Right atrium auricular region (tissue), 2 donors: ENCODE measurements at regions not wholly inside any gene's neighbourhood (a gene's known extent, or its start where the extent isn't known, plus 50 kb on each side); places are given as distances from the start of the nearest gene placed in this dataset.
"Not testable (repeated sequence)": the region's sequence is repeated elsewhere in the genome, so short reads cannot be mapped to it uniquely, and the experiment has no call there.

Experiments
- DNase-seq: peaks from one replicate; pipeline ENCODE4 v3.0.0-alpha.2; 2019; ENCODE audit warnings: low spot score
- H3K27ac ChIP-seq, 2 donors: fragments of 200-600 bp; sonication (generic); 1 replicate in 1 of 2; 2 replicates in 1 of 2; pipeline ENCODE4 v1.5.1; 2016 to 2019
- H3K27me3 ChIP-seq, 2 donors: fragments of 200-600 bp; sonication (generic); one replicate each; pipeline versions ENCODE4 v1.5.1 to v1.6.0; 2017 to 2019
- H3K36me3 ChIP-seq: fragments of 200-600 bp; sonication (generic); one replicate; pipeline ENCODE4 v1.5.1; 2016
- H3K4me1 ChIP-seq, 2 donors: fragments of 200-600 bp; sonication (generic); one replicate each; pipeline versions ENCODE4 v1.5.1 to v1.6.0; 2017 to 2019
- H3K4me3 ChIP-seq, 2 donors: fragments of 200-600 bp; sonication (generic); 1 replicate in 1 of 2; 2 replicates in 1 of 2; pipeline ENCODE4 v1.5.1; 2017 to 2019; ENCODE audit warnings: mild to moderate bottlenecking in 1 of 2, moderate library complexity in 1 of 2
- H3K9me3 ChIP-seq, 2 donors: fragments of 200-600 bp; sonication (generic); one replicate each; pipeline ENCODE4 v1.5.1; 2019
- CTCF ChIP-seq, 2 donors: fragments of 200-600 bp; sonication (generic); IDR thresholded peaks; one replicate each; pipeline ENCODE4 v1.5.1; 2019; ENCODE audit warnings: antibody characterized with exemption in 2 of 2

GRCh38 chr16:10296956-10297340 lies 88.9 kb upstream of the ATF7IP2 start:
- no peak for TF ChIP-seq CTCF (IDR thresholded peaks at IDR 0.05)
- Histone ChIP-seq H3K27me3 (no peaks in the 10 kb centered on the region), H3K4me1 (no peaks in the 10 kb centered on the region), H3K9me3 (peaks cover 0 to 6% of the 10 kb centered on the region in 2 donors), H3K36me3 (no peaks in the 10 kb centered on the region), H3K27ac (no peak overlapping the region), H3K4me3 (no peak overlapping the region)
- no peak for DNase-seq

- Histone ChIP-seq H3K9me3 (peaks cover 0 to 2% of the 10 kb centered on the region in 2 donors), H3K36me3 (no peaks in the 10 kb centered on the region), H3K27me3 (no peaks in the 10 kb centered on the region), H3K4me1 (no peaks in the 10 kb centered on the region), H3K4me3 (no peak overlapping the region), H3K27ac (no peak overlapping the region)
- no peak for DNase-seq
- no peak for TF ChIP-seq CTCF (IDR thresholded peaks at IDR 0.05)
These were observed 88.4 kb upstream of the ATF7IP2 start for GRCh38 chr16:10297341-10298006.

GRCh38 chr16:10300905-10301304 lies 85.0 kb upstream of the ATF7IP2 start:
- Histone ChIP-seq H3K27ac (no peak overlapping the region), H3K27me3 (no peaks in the 10 kb centered on the region), H3K36me3 (no peaks in the 10 kb centered on the region), H3K4me3 (no peak overlapping the region), H3K4me1 (no peaks in the 10 kb centered on the region), H3K9me3 (no peaks in the 10 kb centered on the region)
- DNase-seq: no peak
- no peak for TF ChIP-seq CTCF (IDR thresholded peaks at IDR 0.05)

- H3K4me1 ChIP-seq, H3K4me3 ChIP-seq, H3K36me3 ChIP-seq, H3K27ac ChIP-seq, H3K9me3 ChIP-seq, H3K27me3 ChIP-seq, DNase-seq: not testable (repeated sequence)
These were observed 84.3 kb upstream of the ATF7IP2 start for GRCh38 chr16:10301547-10301946.

- DNase-seq: no peak
- Histone ChIP-seq H3K4me1 (no peaks in the 10 kb centered on the region), H3K27ac (no peak overlapping the region), H3K9me3 (no peaks in the 10 kb centered on the region), H3K4me3 (no peak overlapping the region), H3K36me3 (no peaks in the 10 kb centered on the region), H3K27me3 (no peaks in the 10 kb centered on the region)
- TF ChIP-seq CTCF (IDR thresholded peaks at IDR 0.05): no peak
These were observed 79.9 kb upstream of the ATF7IP2 start for GRCh38 chr16:10305912-10306311.

GRCh38 chr16:10308305-10309193 lies 77.3 kb upstream of the ATF7IP2 start:
- Histone ChIP-seq H3K9me3 (no peaks in the 10 kb centered on the region), H3K4me1 (no peaks in the 10 kb centered on the region), H3K36me3 (no peaks in the 10 kb centered on the region), H3K27ac (no peak overlapping the region), H3K4me3 (no peak overlapping the region), H3K27me3 (no peaks in the 10 kb centered on the region)
- TF ChIP-seq CTCF (IDR thresholded peaks at IDR 0.05): no peak
- DNase-seq: no peak
